GM18499 (cell line): ENCODE measurements at regions not wholly inside any gene's neighbourhood (a gene's known extent, or its start where the extent isn't known, plus 50 kb on each side); places are given as distances from the start of the nearest gene placed in this dataset.
"Not testable (repeated sequence)": the region's sequence is repeated elsewhere in the genome, so short reads cannot be mapped to it uniquely, and the experiment has no call there.

Experiments used
- ATAC-seq: cut with Tn5 transposase; IDR thresholded peaks from one replicate; pipeline ENCODE4 v1.9.1; 2021; ENCODE audit warnings: moderate number of reproducible peaks; ENCODE audit not compliant: insufficient read depth, unreplicated experiment

DNA sequence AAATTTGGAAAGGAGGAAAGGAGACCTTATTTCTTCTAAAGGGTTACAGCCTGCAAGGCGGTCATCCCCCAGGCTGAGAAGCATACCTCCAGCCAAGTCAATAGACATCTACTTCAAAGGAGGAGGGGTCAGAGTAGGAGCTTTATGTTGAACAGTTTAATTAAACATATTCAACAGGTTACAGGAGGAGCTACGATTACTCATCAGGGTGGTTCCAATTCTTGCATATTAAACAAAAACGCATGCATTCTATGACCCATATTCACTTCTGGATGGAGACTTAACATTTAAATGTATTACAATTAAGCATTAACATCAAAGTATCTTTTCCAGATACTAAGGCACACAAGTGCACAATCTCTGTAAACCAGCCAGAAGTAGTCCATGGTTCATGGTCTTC, 1955.0 kb downstream of the PCDH9 start:
- ATAC-seq, result no peak

DNA sequence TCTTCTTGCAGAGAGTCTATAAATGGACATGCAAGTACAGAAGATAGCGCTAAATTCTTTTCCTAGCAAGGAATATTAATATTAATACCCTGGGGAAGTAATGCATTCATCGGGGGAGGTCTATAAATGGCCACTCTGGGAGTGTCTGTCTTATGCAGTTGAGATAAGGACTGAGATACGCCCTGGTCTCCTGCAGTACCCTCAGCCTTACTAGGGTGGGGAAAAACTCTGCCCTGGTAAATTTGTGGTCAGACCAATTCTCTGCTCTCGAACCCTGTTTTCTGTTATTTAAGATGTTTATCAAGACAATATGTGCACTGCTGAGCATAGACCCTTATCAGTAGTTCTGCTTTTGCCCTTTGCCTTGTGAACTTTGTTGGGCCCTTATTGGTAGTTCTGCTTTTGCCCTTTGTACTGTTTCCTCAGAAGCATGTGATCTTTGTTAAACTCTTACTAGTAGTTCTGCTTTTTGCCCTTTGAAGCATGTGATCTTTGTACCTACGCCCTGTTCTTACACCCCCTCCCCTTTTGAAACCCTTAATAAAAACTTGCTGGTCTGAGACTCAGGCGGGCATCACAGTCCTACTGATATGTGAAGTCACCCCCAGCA, 1956.2 kb downstream of the PCDH9 start:
- not testable (repeated sequence) for ATAC-seq

DNA sequence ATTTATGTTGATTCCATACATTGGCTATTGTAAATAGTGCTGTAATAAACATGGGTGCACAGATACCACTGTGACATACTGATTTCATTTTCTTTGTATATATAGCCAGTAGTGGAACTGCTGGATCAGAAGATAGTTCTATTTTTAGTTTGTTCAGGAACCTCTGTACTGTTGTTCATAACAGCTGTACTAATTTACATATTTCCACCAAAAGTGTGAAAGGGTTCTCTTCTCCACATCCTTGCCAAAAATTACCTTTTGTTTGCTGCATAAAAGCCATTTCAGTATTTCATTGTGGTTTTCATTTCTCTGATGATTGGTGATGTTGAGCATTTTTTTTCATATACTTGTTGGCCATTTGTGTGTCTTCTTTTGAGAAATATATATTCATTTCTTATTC, 1962.1 kb downstream of the PCDH9 start:
- ATAC-seq, result no peak

DNA sequence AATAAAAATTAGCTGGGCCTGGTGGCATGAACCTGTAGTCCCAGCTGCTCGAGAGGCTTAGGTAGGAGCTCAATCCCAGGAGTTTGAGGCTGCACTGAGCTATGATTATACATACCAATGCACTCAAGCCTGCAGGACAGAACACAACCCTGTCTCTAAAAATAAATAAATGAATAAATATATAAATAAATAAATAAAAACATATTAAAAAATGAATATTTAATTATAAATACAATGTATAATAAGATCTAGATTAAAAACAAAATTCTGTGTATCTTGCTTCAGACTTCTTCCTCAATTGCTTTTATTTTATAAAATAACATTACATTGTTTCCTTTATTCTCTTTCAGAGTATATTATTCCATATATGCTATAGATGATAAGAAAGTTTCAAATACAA, 1964.1 kb downstream of the PCDH9 start:
- ATAC-seq, result no peak

DNA sequence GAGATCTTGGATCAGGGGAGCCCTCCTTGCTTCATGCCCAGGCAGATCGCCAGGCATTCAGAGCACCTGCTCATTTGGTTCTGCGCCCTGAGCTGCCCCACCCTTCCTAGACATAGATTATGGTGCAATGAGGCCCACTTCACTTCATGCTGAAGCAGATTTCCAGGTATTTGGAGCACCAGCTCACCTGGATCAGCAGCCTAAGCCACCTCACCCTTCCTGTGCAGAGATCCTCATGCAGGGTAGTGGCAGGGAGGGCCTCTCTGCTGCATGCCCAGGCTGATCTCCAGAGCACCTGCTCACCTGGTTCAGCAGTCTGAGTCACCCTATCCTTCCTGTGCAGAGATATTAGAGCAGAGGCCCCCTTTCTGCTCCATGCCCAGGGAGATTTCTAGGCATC, 1966.1 kb downstream of the PCDH9 start:
- no peak for ATAC-seq

DNA sequence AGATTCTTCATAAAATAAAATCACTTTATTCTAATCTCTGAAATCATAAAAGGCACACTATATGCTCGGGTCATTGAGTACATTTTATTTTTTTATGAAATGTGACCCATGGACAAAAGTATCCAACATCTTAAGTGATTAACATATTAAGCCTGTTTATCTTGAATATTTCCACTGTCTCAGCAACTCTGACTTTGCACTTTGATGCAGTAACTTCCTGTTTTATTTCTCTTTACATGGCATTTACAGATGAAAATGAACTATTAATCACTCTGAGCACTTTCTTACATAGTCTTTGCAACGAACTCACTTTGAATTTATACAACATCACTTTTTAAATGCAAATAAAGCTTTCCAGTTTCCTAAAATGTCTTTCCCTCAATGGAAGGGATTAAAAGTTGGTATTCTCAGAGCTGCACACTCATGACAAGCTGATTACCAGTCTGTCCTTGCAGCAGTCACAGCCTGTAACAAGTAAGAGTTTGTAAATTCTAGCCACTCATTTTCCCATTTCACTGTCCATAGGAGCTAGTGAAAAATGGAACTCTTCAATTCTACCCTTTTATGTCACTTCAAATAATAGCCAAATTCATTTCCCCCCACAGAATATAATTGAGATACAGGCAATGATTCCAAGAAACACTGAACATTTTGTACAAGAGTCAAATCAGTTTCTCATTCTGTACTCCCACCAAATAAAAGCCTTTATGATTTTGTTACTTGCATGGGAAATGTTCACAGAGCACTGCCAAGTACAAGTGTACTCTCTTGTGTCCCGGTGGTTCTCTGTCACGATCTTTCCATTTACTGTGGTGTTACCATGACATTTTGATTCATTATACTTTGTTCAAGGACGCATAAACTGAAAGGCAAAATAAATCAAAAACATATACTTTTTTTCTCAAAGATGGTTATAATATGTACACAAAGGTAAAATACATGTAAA, 1968.9 kb downstream of the PCDH9 start:
- no peak for ATAC-seq

DNA sequence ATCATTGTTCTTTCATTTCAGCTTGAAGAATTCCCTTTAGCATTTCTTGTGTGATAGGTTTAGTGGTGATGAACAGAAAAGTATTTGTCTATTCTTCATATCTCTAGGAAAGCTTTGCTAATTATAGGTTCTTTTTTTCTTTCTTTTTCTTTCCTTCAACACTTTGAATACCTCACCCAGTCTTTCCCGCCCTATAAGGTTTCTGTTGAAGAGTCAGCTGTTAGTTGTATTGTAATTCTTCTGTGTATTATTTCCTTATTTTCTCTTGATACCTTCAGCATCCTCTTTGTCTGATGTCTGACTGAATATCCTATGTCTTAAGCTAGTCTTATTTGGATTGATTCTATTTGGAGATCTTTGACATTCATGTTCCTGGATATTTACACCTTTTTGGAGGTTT, 1989.4 kb downstream of the PCDH9 start:
- ATAC-seq, result no peak

DNA sequence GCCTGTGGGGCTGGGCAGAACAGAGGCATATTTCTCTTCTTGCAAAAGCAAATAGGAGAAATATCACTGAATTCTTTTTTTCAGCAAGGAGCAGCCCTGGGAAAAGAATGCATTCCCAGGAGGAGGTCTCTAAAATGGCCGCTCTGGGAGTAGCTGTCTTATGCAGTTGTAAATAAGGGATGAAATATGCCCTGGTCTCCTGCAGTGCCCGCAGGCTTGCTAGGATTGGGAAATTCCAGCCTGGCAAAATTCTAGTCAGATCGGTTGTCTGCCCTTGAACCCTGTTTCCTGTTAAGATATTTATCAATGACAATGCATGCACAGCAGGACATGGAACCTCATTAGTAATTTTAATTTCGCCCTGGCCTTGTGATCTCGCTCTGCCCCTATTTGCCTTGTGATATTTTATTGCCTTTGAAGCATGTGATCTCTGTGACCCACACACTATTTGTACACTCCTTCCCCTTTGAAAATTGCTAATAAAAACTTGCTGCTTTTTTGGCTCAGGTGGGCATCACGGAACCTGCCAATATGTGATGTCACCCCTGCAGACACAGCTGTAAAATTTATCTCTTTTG, 1993.2 kb downstream of the PCDH9 start:
- no peak for ATAC-seq

DNA sequence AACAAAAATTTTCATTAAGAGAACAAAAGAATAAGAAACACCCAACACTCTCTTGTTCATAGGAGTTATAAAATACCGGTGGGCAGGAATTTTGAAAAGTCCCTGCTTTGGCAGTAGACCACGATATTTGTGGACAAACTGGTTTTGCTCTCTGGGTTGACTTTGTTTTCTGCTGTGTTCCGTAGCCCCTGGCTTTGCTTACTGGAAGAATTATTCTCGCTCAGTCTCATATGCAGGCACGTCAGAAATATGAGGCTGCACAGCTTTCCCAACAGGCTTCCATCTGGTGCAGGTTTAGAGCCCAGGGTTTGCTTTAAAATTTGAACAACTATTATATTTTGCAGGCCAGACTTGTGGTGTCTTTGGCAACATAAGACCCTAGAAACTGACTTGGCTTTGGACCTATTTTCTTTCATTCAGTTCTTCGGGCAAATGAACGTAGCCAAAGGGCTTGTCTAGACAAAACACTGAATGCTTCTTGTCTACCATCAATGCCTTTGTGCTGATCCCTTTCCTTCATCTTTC, 2012.6 kb downstream of the PCDH9 start:
- ATAC-seq, result no peak

DNA sequence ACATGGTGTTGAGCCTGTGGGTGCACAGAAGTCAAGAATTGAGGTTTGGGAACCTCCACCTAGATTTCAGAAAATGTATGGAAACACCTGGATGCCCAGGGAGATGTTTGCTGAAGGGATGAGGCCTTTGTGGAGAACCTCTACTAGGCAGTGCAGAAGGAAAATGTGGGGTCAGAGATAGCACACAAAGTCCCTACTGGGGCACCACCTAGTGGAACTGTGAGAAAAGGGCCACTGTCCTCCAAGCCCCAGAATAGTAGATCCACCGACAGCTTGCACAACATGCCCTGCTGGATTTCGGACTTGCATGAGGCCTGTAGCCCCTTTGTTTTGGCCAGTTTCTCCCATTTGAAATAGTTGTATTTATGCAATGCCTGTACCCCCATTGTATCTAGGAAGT, 2027.3 kb downstream of the PCDH9 start:
- ATAC-seq, result not testable (repeated sequence)

DNA sequence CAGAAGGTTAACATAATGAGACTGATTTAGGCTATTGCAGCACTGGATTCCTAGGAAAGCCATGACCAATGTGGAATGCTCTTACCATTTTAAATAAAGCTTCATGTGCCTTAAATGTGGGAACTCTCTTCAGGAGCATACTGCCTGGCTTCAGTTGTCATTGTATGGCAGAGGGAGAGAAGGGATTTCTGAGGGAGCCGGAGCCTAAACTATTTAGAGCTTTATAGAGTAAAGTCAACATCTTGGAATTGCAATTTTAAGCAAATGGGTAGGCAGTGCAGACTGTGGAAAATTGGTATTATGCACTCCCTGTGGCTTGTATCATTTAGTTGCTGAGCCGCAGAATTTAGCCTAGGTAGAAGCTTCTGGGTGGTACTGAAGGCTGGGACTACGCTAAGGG, 2041.4 kb downstream of the PCDH9 start:
- no peak for ATAC-seq

DNA sequence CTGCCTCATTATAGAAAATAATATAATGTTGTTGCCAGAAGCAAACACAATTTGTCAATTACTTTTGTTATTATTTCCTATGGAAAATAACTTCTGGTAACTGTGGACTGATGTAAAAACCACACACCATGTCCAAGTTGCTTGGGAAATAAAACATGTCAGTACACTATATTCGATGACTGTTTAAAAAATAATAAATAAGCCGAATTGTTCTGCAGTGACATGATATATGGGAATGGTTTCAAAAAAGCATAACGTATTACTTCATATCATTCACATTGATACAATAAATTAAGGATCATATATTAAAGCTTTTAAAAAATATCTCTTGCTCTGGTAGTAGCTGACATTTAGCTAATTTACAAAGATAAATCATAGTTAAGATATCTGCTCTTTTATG, 2062.1 kb downstream of the PCDH9 start:
- ATAC-seq, result no peak

DNA sequence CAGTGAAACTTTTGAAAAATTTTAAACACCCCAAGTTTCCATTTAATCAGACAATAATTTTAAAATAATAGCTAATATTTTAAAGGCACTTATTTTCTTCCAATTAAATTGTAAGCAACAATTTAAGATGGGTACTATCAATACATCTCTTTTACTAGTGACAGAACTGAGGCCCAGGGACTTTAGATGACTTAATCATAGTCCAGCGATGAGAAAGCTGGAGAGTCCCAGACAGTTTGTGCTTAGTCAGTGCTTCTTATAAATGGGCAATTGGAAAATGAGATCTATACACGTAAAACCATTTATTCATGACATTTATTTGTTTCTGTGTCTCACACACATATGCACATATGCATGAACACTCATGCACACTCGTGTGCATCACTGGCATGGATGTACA, 2063.5 kb downstream of the PCDH9 start:
- ATAC-seq, result no peak

DNA sequence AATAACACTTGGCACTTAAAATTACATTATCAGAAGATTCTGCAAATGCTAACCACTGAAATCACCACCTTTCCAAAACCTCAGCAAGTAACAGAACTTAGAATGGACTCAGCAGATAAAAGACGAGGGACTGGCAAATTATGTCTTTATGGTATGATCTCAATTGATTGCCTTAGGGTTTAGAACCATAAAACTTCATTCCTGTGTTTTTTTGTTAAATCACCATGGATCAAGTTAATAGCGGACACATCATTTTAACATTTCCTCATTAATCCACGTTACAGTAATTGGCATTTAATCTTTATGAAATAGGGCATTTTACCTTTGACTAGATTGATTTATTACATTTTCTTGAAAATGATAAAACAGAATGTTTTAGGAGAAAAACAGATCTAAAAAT, 2070.3 kb downstream of the PCDH9 start:
- ATAC-seq, result no peak

DNA sequence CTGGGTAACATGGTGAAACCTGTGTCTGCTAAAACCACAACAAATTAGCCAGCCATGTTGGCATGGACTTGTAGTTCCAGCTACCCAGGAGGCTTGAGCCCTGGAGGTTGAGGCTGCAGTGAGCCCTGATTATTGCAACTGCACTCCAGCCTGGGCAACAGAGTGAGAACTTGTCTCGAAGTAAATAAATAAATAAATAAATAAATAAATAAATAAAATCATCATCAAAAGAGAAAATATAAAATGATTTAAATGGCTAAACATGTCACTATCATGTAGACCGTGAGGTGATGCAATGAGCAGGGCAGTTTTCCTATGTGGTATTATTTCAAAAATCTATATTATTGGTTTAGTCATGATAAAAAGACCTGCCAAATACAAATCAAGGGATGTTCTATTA, 2074.3 kb downstream of the PCDH9 start:
- no peak for ATAC-seq

DNA sequence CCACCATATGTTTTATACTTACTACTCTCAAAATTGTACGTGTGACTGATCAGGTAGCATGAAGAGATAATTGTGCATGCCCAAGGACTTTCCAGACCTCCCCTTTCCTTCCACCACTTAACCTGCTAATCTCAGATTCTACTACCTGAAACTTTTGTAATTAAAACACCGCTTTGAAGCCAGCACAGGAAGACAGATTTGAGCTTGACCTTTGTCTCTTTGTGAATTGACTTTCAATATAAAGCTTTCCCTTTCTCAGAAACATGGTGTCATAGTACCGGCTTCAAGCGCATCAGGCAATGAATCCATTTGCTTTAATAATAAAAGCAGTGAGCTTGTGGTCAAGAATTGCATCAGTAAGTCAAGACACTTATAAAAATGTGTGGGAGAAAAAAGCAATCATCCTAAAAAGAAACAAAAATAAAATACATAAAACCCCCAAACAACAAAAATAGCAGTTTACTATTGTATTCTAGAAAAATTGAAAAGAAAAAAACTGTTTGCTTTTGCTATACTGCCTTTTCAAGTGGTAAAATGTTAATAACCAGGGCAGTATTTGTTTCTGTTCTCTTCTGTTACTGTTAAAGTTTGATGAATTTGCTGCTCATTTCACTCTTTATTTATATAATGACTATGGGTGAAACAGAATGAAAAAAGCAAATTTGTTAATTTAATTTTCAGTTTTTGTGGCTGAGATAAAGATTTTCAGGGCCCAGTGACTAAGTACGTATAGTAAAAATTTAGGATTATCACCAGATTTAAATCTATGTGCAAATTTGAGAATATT, 2075.3 kb downstream of the PCDH9 start:
- no peak for ATAC-seq

DNA sequence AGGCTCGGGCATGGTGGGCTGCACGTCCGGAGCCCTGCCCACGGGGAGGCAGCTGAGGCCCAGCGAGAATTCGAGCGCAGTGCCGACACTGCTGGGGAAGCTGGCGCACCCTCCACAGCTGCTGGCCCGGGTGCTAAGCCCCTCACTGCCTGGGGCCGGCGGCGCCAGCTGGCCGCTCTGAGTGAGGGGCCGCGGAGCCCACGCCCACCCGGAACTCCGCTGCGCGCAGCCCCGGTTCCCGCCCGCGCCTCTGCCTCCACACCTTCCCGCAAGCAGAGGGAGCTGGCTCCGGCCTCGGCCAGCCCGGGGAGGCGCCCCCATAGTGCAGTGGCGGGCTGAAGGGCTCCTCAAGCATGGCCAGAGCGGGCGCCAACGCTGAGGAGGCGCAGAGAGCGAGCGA, 2080.4 kb downstream of the PCDH9 start:
- ATAC-seq, result no peak

DNA sequence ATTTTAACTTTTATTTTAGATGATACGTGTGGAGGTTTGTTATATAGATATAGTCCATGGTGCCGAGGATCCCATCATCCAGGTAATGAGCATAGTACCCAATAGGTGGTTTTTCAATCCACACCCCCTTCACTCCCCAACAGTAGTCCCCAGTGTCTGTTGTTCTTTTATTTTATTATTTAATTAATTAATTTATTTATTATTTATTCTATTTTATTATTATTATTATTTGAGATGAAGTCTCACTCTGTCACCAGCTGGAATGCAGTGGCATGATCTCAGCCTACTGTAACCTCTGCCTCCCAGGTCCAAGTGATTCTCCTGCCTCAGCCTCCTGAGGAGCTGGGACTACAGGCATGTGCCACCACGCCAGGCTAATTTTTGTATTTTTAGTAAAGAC, 2086.2 kb downstream of the PCDH9 start:
- ATAC-seq, result no peak

DNA sequence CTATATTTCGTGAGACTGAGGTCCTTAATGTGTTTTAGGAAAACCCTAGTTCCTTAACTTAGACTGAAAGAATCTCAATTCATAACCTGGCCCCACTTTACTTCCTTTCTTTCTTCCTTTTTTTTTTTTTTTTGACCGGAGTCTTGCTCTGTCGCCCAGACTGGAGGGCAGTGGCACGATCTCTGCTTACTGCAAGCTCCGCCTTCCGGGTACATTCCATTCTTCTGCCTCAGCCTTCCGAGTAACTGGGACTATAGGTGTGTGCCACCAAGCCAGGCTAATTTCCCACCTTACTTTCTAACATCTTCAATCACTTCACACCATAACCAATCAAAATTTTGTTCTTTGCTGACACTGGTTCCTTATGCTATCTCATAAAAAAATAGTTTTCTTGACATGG, 2097.0 kb downstream of the PCDH9 start:
- ATAC-seq, result no peak

DNA sequence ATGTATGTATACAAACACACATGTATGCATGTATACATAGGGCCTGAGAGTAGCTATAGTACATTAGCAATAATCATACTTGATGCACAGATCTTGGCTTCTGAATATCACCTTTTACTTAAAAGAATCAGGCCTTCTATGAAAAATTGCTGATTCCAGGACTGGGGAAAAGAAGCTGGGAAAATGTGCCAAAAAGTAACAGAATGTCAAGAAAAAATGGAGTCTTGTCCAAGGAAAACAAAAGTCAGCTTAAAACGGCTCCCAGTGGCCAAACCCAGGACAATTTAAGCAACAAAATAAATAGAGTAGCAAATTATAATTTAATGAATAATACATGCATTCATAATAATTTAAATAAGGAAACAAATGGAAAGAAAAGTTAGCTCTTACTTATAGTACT, 2104.9 kb downstream of the PCDH9 start:
- no peak for ATAC-seq

DNA sequence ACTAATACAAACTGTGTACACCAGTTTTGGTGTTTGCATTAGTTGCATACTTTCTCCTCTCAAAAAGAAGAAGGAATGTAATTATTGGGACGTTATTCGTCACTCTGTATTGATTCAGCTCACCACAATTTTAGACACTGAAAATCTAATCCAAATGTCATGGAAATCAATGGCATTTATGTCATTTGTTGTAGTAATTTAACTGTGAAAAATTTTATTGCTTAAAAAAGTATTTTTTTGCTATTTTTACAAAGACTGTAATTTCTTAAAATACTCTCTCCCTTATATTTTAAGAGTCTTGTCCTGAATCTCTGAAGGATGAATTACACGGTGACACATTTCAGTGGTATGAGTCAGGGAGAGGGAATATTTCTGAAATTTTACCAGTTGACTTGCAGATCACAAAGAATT, 2117.6 kb downstream of the PCDH9 start:
- no peak for ATAC-seq
